ENCODE measurements at regions not wholly inside any gene's neighbourhood (a gene's known extent, or its start where the extent isn't known, plus 50 kb on each side); places are given as distances from the start of the nearest gene placed in this dataset.

- CTCF ChIA-PET, result no interaction called here
- POLR2A ChIA-PET, result no interaction called here
Observed at GRCh38 chr6:14709066-14709670, 536.7 kb upstream of the JARID2 start.

- ChIA-PET POLR2A (interaction anchor here (1.9 kb wide), 1 partner anchor 24 kb away, joined by 5 read pairs; no protein-coding TSS in a partner anchor), CTCF (no interaction called here)
Observed at GRCh38 chr6:14709900-14710299, 536.0 kb upstream of the JARID2 start.

- ChIA-PET CTCF (interaction anchor here (0.7 to 1.4 kb wide), 6 partner anchors 17 to 502 kb away, joined by 3 to 6 read pairs (median 4); no protein-coding TSS in a partner anchor), POLR2A (interaction anchor here (1.9 kb wide), 1 partner anchor 23 kb away, joined by 5 read pairs; no protein-coding TSS in a partner anchor)
Observed at GRCh38 chr6:14710421-14710820, 535.4 kb upstream of the JARID2 start.

- ChIA-PET CTCF (interaction anchor here (0.6 to 1.4 kb wide), 13 partner anchors 15 to 503 kb away, joined by 3 to 9 read pairs (median 3); no protein-coding TSS in a partner anchor), POLR2A (interaction anchor here (1.9 kb wide), 1 partner anchor 23 kb away, joined by 5 read pairs; no protein-coding TSS in a partner anchor)
Observed at GRCh38 chr6:14711056-14711703, 534.7 kb upstream of the JARID2 start.

GRCh38 chr6:14711704-14712379, 534.0 kb upstream of the JARID2 start:
- ChIA-PET POLR2A (interaction anchor here (1.9 kb wide), 1 partner anchor 22 kb away, joined by 5 read pairs; no protein-coding TSS in a partner anchor), CTCF (interaction anchor here (0.6 to 1.4 kb wide), 11 partner anchors 14 to 292 kb away, joined by 3 to 9 read pairs (median 3); no protein-coding TSS in a partner anchor)

- POLR2A ChIA-PET, result no interaction called here
- CTCF ChIA-PET, result no interaction called here
Observed at GRCh38 chr6:14713008-14713960, 532.6 kb upstream of the JARID2 start.

- POLR2A ChIA-PET, result no interaction called here
- CTCF ChIA-PET, result no interaction called here
Observed at GRCh38 chr6:14713966-14714631, 531.8 kb upstream of the JARID2 start.

- ChIA-PET CTCF (no interaction called here), POLR2A (no interaction called here)
Observed at GRCh38 chr6:14715076-14715475, 530.8 kb upstream of the JARID2 start.

- POLR2A ChIA-PET, result no interaction called here
- CTCF ChIA-PET, result no interaction called here
Observed at GRCh38 chr6:14716499-14717146, 529.2 kb upstream of the JARID2 start.

- CTCF ChIA-PET, result interaction anchor here (0.6 to 1.2 kb wide), 2 partner anchors 15 to 160 kb away, joined by 3 to 4 read pairs; no protein-coding TSS in a partner anchor
- POLR2A ChIA-PET, result interaction anchor here (0.7 kb wide), 1 partner anchor 11 kb away, joined by 4 read pairs; no protein-coding TSS in a partner anchor
Observed at GRCh38 chr6:14717307-14717706, 528.6 kb upstream of the JARID2 start.

- ChIA-PET CTCF (interaction anchor here (0.6 kb wide), 1 partner anchor 34 kb away, joined by 3 read pairs; no protein-coding TSS in a partner anchor), POLR2A (no interaction called here)
Observed at GRCh38 chr6:14718861-14719260, 527.0 kb upstream of the JARID2 start.

- CTCF ChIA-PET, result interaction anchor here (0.6 kb wide), 1 partner anchor 34 kb away, joined by 3 read pairs; no protein-coding TSS in a partner anchor
- POLR2A ChIA-PET, result no interaction called here
Observed at GRCh38 chr6:14719270-14719669, 526.6 kb upstream of the JARID2 start.

GRCh38 chr6:14720411-14721102, 525.3 kb upstream of the JARID2 start:
- ChIA-PET POLR2A (no interaction called here), CTCF (no interaction called here)

GRCh38 chr6:14721103-14721758, 524.6 kb upstream of the JARID2 start:
- ChIA-PET POLR2A (no interaction called here), CTCF (interaction anchor here (0.5 kb wide), 1 partner anchor 160 kb away, joined by 3 read pairs; no protein-coding TSS in a partner anchor)

- CTCF ChIA-PET, result no interaction called here
- POLR2A ChIA-PET, result interaction anchor here (0.7 kb wide), 1 partner anchor 13 kb away, joined by 3 read pairs; no protein-coding TSS in a partner anchor
Observed at GRCh38 chr6:14722001-14722562, 523.8 kb upstream of the JARID2 start.

- CTCF ChIA-PET, result interaction anchor here (0.7 to 1.2 kb wide), 2 partner anchors 9 to 775 kb away, joined by 4 read pairs; no protein-coding TSS in a partner anchor
- POLR2A ChIA-PET, result interaction anchor here (0.7 kb wide), 1 partner anchor 13 kb away, joined by 3 read pairs; no protein-coding TSS in a partner anchor
Observed at GRCh38 chr6:14722704-14723103, 523.2 kb upstream of the JARID2 start.
